ENCODE measurements at regions not wholly inside any gene's neighbourhood (a gene's known extent, or its start where the extent isn't known, plus 50 kb on each side); places are given as distances from the start of the nearest gene placed in this dataset.

- no peak for FAIRE-seq
Measured at GRCh38 chr2:72033636-72034035, 114.0 kb downstream of the CYP26B1 start.

More at GRCh38 chr2:72033636-72034035, 114.0 kb downstream of the CYP26B1 start:
- 9% methylated on average over 8 of the region's 8 CpGs for WGBS (ENCODE audit: low lambda C conversion rate)
- intact Hi-C loops (cut with micrococcal nuclease; ENCODE audit: unreplicated experiment) (no loop called here), in situ Hi-C loops (cut with HindIII; ENCODE audit: extremely low pct_ligation_motif_present, low pct_unique_long_range_greater_than_20kb) (no loop called here)
- BruUV-seq (replicated peaks): no TSS peak
- H3K27me3 ChIP-seq (ENCODE audit: control insufficient read depth in 1 of 2, insufficient read depth in 2 of 2, low read length in 2 of 2): peaks cover 4 to 77% of the 10 kb centered on the region in 2 experiments; a peak in 4 of 5 replicates
- H3K4me3 ChIP-seq (replicated peaks in 1 of 3; ENCODE audit: insufficient read depth in 1 of 3, low read depth in 2 of 3, low read length in 3 of 3): no peak overlapping the region
- H3K79me2 ChIP-seq (ENCODE audit: insufficient read depth, low read length): no peaks in the 10 kb centered on the region
- H3K4me1 ChIP-seq (ENCODE audit: insufficient read depth, low read length): no peaks in the 10 kb centered on the region
- POLR2A ChIA-PET: no interaction called here
- no peaks in the 10 kb centered on the region for H3K9me3 ChIP-seq (ENCODE audit: low read length)
- TF ChIP-seq ZNF264 (CRISPR knock-in tag; IDR thresholded peaks at IDR 0.05) (no peak), SOX5 (CRISPR knock-in tag; IDR thresholded peaks at IDR 0.05; ENCODE audit: borderline replicate concordance) (no peak), YEATS4 (CRISPR knock-in tag; IDR thresholded peaks at IDR 0.05; ENCODE audit: borderline replicate concordance) (no peak), GPBP1L1 (CRISPR knock-in tag; IDR thresholded peaks at IDR 0.05) (no peak), ZNF317 (CRISPR knock-in tag; IDR thresholded peaks at IDR 0.05) (no peak), HNRNPL (IDR thresholded peaks at IDR 0.05; ENCODE audit: low read depth, low read length) (no peak), PRMT3 (CRISPR knock-in tag; IDR thresholded peaks at IDR 0.05; ENCODE audit: borderline replicate concordance, low read depth) (no peak), ATM (IDR thresholded peaks at IDR 0.05; ENCODE audit: borderline replicate concordance) (no peak), MYNN (CRISPR knock-in tag; IDR thresholded peaks at IDR 0.05; ENCODE audit: low read depth) (no peak), FOXP4 (CRISPR knock-in tag; IDR thresholded peaks at IDR 0.05) (no peak), AGO1 (IDR thresholded peaks at IDR 0.05; ENCODE audit: low read depth, low read length, poor library complexity, severe bottlenecking) (no peak), MTF2 (CRISPR knock-in tag; IDR thresholded peaks at IDR 0.05; ENCODE audit: borderline replicate concordance) (no peak), MIXL1 (CRISPR knock-in tag; IDR thresholded peaks at IDR 0.05) (no peak), ZFP36L2 (CRISPR knock-in tag; IDR thresholded peaks at IDR 0.05) (no peak), RAD21 (CRISPR knock-in tag; IDR thresholded peaks at IDR 0.05) (no peak), ZNF253 (CRISPR knock-in tag; IDR thresholded peaks at IDR 0.05; ENCODE audit: borderline replicate concordance) (no peak), ZNF337 (CRISPR knock-in tag; IDR thresholded peaks at IDR 0.05; ENCODE audit: borderline replicate concordance, low read depth) (no peak), ZNF496 (CRISPR knock-in tag; IDR thresholded peaks at IDR 0.05; ENCODE audit: insufficient replicate concordance) (no peak), U2AF2 (IDR thresholded peaks at IDR 0.05; ENCODE audit: low read depth, low read length) (no peak)
- H3K36me3 ChIP-seq (replicated peaks in 1 of 2; ENCODE audit: control insufficient read depth in 1 of 2, insufficient read depth in 2 of 2, low read length in 2 of 2): no peaks in the 10 kb centered on the region
- no peak overlapping the region for H3K9ac ChIP-seq (ENCODE audit: insufficient read depth, low read depth, low read length)
- DNase-seq (ENCODE audit: low spot score) (no peak), ATAC-seq (no peak)
- H2AFZ ChIP-seq (ENCODE audit: low read length): no peak overlapping the region
- no peak overlapping the region for H3K27ac ChIP-seq (ENCODE audit: extremely low read length, insufficient read depth, low read length)
- H3K4me2 ChIP-seq (ENCODE audit: low read depth, low read length): no peak overlapping the region
- CTCF ChIA-PET (ENCODE audit: low intra/inter-chr PET ratio, low total read pairs): no interaction called here
- peaks cover 3% of the 10 kb centered on the region; the same call in 1 of the 2 replicates for H4K20me1 ChIP-seq (ENCODE audit: insufficient read depth, low read length)

All from HepG2 (cell line).